ENCODE measurements at regions not wholly inside any gene's neighbourhood (a gene's known extent, or its start where the extent isn't known, plus 50 kb on each side); places are given as distances from the start of the nearest gene placed in this dataset.

- TF ChIP-seq POLR2A (IDR thresholded peaks at IDR 0.05; ENCODE audit: low read length) = no peak
- no peak for TF ChIP-seq GATA1 (IDR thresholded peaks at IDR 0.05; ENCODE audit: low read depth, low read length)
Measured at GRCh38 chr20:22383156-22383555, 201.2 kb downstream of the FOXA2 start.

All from erythroblast (primary cell).